Sigmoid colon (tissue), 4 donors: ENCODE measurements at regions not wholly inside any gene's neighbourhood (a gene's known extent, or its start where the extent isn't known, plus 50 kb on each side); places are given as distances from the start of the nearest gene placed in this dataset.

Source experiments
- CTCF ChIP-seq, 4 experiments: fragments of 450-650 bp in 3 of 4; fragments of 200-600 bp in 1 of 4; IDR thresholded peaks; one replicate each; pipeline ENCODE4 v1.5.1; 2016 to 2019; ENCODE audit warnings: antibody characterized with exemption in 4 of 4, mild to moderate bottlenecking in 3 of 4, moderate library complexity in 2 of 4
- EP300 ChIP-seq, 4 donors: sonication (generic); formaldehyde crosslinking; IDR thresholded peaks; one replicate each; pipeline ENCODE4 v1.6.1; 2017; ENCODE audit warnings: antibody characterized with exemption in 4 of 4
- POLR2A ChIP-seq, 2 donors: fragments of 450-650 bp; IDR thresholded peaks; one replicate each; pipeline ENCODE4 v1.6.1; 2016; ENCODE audit warnings: antibody characterized with exemption in 2 of 2, mild to moderate bottlenecking in 2 of 2, moderate library complexity in 2 of 2
- POLR2AphosphoS5 ChIP-seq, 4 donors: sonication (generic); formaldehyde crosslinking; IDR thresholded peaks; one replicate each; pipeline ENCODE4 v1.6.1; 2017; ENCODE audit warnings: antibody characterized with exemption in 4 of 4

GRCh38 chr21:28160378-28160777 is 832.3 kb downstream of the LTN1 start:
- TF ChIP-seq POLR2AphosphoS5 (IDR thresholded peaks at IDR 0.05) = no peak
- TF ChIP-seq CTCF (IDR thresholded peaks at IDR 0.05) = no peak
- no peak for TF ChIP-seq EP300 (IDR thresholded peaks at IDR 0.05)
- TF ChIP-seq POLR2A (IDR thresholded peaks at IDR 0.05) = no peak
